ENCODE measurements at regions not wholly inside any gene's neighbourhood (a gene's known extent, or its start where the extent isn't known, plus 50 kb on each side); places are given as distances from the start of the nearest gene placed in this dataset.
A peak's percentile ranks its signal among the peaks of the same experiment; 100 is the strongest.

GRCh38 chr6:128806261-128806660, 76.7 kb upstream of the LAMA2 start:
- H3K4me1 ChIP-seq (ENCODE audit: control insufficient read depth, extremely low read depth, insufficient read depth, low read length), result no peaks in the 10 kb centered on the region
- DNase-seq (ENCODE audit: low read depth, low spot score), result no peak

GRCh38 chr6:128803911-128804310, 79.0 kb upstream of the LAMA2 start:
- Histone ChIP-seq H4K20me1 (ENCODE audit: control insufficient read depth, extremely low read depth, insufficient read depth, low read length) (no peaks in the 10 kb centered on the region), H2AFZ (ENCODE audit: control insufficient read depth, low read length) (no peak overlapping the region), H3K9me1 (ENCODE audit: control insufficient read depth, extremely low read depth, insufficient read depth, low read length) (no peaks in the 10 kb centered on the region), H3K36me3 (ENCODE audit: control insufficient read depth in 2 of 2, extremely low read depth in 1 of 2, insufficient read depth in 2 of 2, low read length in 2 of 2) (no peaks in the 10 kb centered on the region), H3K4me1 (ENCODE audit: control insufficient read depth, extremely low read depth, insufficient read depth, low read length) (no peaks in the 10 kb centered on the region), H3K9ac (ENCODE audit: control insufficient read depth, extremely low read depth, insufficient read depth, low read length) (no peak overlapping the region), H3K79me2 (ENCODE audit: control insufficient read depth, insufficient read depth, low read length) (no peaks in the 10 kb centered on the region), H3K27me3 (ENCODE audit: control insufficient read depth, extremely low read depth, insufficient read depth, low read length) (no peaks in the 10 kb centered on the region), H3K27ac (ENCODE audit: control insufficient read depth, insufficient read depth, low read length) (no peak overlapping the region), H3K4me3 (ENCODE audit: control insufficient read depth in 2 of 3, extremely low read depth in 1 of 3, insufficient read depth in 2 of 3, low read depth in 1 of 3, low read length in 3 of 3) (no peak overlapping the region), H3K9me3 (ENCODE audit: control insufficient read depth, low read depth, low read length) (no peaks in the 10 kb centered on the region), H3K4me2 (ENCODE audit: control insufficient read depth, extremely low read depth, insufficient read depth, low read depth, low read length) (no peak overlapping the region)
- DNase-seq (ENCODE audit: low read depth, low spot score) (no peak), FAIRE-seq (no peak)
- dilution Hi-C loops (cut with MboI; ENCODE audit: extremely low pct_ligation_motif_present, low sequenced_read_pairs), result loop anchor here (25.0 kb wide), 1 partner anchor 458 kb away; no protein-coding TSS in a partner anchor
- TF ChIP-seq, protein P1, sequence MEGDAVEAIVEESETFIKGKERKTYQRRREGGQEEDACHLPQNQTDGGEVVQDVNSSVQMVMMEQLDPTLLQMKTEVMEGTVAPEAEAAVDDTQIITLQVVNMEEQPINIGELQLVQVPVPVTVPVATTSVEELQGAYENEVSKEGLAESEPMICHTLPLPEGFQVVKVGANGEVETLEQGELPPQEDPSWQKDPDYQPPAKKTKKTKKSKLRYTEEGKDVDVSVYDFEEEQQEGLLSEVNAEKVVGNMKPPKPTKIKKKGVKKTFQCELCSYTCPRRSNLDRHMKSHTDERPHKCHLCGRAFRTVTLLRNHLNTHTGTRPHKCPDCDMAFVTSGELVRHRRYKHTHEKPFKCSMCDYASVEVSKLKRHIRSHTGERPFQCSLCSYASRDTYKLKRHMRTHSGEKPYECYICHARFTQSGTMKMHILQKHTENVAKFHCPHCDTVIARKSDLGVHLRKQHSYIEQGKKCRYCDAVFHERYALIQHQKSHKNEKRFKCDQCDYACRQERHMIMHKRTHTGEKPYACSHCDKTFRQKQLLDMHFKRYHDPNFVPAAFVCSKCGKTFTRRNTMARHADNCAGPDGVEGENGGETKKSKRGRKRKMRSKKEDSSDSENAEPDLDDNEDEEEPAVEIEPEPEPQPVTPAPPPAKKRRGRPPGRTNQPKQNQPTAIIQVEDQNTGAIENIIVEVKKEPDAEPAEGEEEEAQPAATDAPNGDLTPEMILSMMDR (optimal IDR thresholded peaks at IDR 0.05 in 1 of 3, IDR thresholded peaks at IDR 0.05 in 1 of 3, conservative IDR thresholded peaks at IDR 0.05 in 1 of 3; ENCODE audit: extremely low read depth in 1 of 3, insufficient read depth in 2 of 3, low read length in 3 of 3), result no peak
- no peak for TF ChIP-seq EZH2 (IDR thresholded peaks at IDR 0.05; ENCODE audit: low read length)

More at GRCh38 chr6:128806261-128806660, 76.7 kb upstream of the LAMA2 start:
- H3K9me1 ChIP-seq (ENCODE audit: control insufficient read depth, extremely low read depth, insufficient read depth, low read length), result no peaks in the 10 kb centered on the region
- H3K27me3 ChIP-seq (ENCODE audit: control insufficient read depth, extremely low read depth, insufficient read depth, low read length), result no peaks in the 10 kb centered on the region
- no peak overlapping the region for H3K4me2 ChIP-seq (ENCODE audit: control insufficient read depth, extremely low read depth, insufficient read depth, low read depth, low read length)
- H3K4me3 ChIP-seq (ENCODE audit: control insufficient read depth in 2 of 3, extremely low read depth in 1 of 3, insufficient read depth in 2 of 3, low read depth in 1 of 3, low read length in 3 of 3), result no peak overlapping the region
- no peak overlapping the region for H3K9ac ChIP-seq (ENCODE audit: control insufficient read depth, extremely low read depth, insufficient read depth, low read length)
- dilution Hi-C loops (cut with MboI; ENCODE audit: extremely low pct_ligation_motif_present, low sequenced_read_pairs), result loop anchor here (25.0 kb wide), 1 partner anchor 456 kb away; no protein-coding TSS in a partner anchor
- FAIRE-seq, result peak; percentile 36
- no peaks in the 10 kb centered on the region for H3K79me2 ChIP-seq (ENCODE audit: control insufficient read depth, insufficient read depth, low read length)
- H2AFZ ChIP-seq (ENCODE audit: control insufficient read depth, low read length), result no peak overlapping the region
- TF ChIP-seq, protein P1 (optimal IDR thresholded peaks at IDR 0.05 in 1 of 3, IDR thresholded peaks at IDR 0.05 in 1 of 3, conservative IDR thresholded peaks at IDR 0.05 in 1 of 3; ENCODE audit: extremely low read depth in 1 of 3, insufficient read depth in 2 of 3, low read length in 3 of 3), result no peak
- no peaks in the 10 kb centered on the region for H3K9me3 ChIP-seq (ENCODE audit: control insufficient read depth, low read depth, low read length)
- no peaks in the 10 kb centered on the region for H4K20me1 ChIP-seq (ENCODE audit: control insufficient read depth, extremely low read depth, insufficient read depth, low read length)
- no peaks in the 10 kb centered on the region for H3K36me3 ChIP-seq (ENCODE audit: control insufficient read depth in 2 of 2, extremely low read depth in 1 of 2, insufficient read depth in 2 of 2, low read length in 2 of 2)
- no peak overlapping the region for H3K27ac ChIP-seq (ENCODE audit: control insufficient read depth, insufficient read depth, low read length)
